ENCODE measurements at regions not wholly inside any gene's neighbourhood (a gene's known extent, or its start where the extent isn't known, plus 50 kb on each side); places are given as distances from the start of the nearest gene placed in this dataset.

GRCh38 chr3:104554425-104554824, 812.3 kb upstream of the ALCAM start:
- no peak overlapping the region for H3K4me3 Mint-ChIP-seq (ENCODE audit: unreplicated experiment)
- H3K27me3 Mint-ChIP-seq (ENCODE audit: unreplicated experiment), result no peaks in the 10 kb centered on the region
- DNase-seq, result no peak
- TF ChIP-seq, protein P1, sequence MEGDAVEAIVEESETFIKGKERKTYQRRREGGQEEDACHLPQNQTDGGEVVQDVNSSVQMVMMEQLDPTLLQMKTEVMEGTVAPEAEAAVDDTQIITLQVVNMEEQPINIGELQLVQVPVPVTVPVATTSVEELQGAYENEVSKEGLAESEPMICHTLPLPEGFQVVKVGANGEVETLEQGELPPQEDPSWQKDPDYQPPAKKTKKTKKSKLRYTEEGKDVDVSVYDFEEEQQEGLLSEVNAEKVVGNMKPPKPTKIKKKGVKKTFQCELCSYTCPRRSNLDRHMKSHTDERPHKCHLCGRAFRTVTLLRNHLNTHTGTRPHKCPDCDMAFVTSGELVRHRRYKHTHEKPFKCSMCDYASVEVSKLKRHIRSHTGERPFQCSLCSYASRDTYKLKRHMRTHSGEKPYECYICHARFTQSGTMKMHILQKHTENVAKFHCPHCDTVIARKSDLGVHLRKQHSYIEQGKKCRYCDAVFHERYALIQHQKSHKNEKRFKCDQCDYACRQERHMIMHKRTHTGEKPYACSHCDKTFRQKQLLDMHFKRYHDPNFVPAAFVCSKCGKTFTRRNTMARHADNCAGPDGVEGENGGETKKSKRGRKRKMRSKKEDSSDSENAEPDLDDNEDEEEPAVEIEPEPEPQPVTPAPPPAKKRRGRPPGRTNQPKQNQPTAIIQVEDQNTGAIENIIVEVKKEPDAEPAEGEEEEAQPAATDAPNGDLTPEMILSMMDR (IDR thresholded peaks at IDR 0.05; ENCODE audit: partially characterized antibody, unreplicated experiment), result no peak
- H3K4me1 Mint-ChIP-seq (ENCODE audit: low read depth, unreplicated experiment), result no peaks in the 10 kb centered on the region
- no peaks in the 10 kb centered on the region for H3K36me3 Mint-ChIP-seq (ENCODE audit: unreplicated experiment)
- H3K27ac Mint-ChIP-seq (ENCODE audit: unreplicated experiment), result no peak overlapping the region
- H3K9me3 Mint-ChIP-seq (ENCODE audit: unreplicated experiment), result no peaks in the 10 kb centered on the region

DNA sequence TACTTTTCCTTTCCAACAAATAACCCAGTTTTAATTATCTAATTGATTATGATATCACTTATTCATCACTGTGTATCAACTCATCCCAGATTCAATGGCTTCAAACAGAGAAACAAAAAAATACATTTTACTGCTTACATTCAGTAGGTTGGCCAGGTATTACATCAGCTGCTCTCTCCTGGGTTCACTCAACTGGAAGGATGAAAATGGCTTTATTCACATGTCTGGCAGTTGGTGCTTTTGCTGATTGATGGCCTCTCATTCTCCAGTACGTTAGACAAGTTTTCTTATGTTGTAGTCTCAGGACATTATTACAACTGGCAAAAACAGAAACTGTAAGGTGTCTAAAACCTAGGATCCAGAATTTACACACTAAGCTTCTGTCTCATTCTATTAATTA, 811.0 kb upstream of the ALCAM start:
- TF ChIP-seq, protein P1 (IDR thresholded peaks at IDR 0.05; ENCODE audit: partially characterized antibody, unreplicated experiment), result no peak
- Mint-ChIP-seq H3K27me3 (ENCODE audit: unreplicated experiment) (no peaks in the 10 kb centered on the region), H3K36me3 (ENCODE audit: unreplicated experiment) (no peaks in the 10 kb centered on the region), H3K27ac (ENCODE audit: unreplicated experiment) (no peak overlapping the region), H3K4me1 (ENCODE audit: low read depth, unreplicated experiment) (no peaks in the 10 kb centered on the region), H3K9me3 (ENCODE audit: unreplicated experiment) (no peaks in the 10 kb centered on the region), H3K4me3 (ENCODE audit: unreplicated experiment) (no peak overlapping the region)
- DNase-seq, result no peak

- no peak for DNase-seq
- H3K4me3 Mint-ChIP-seq (ENCODE audit: unreplicated experiment), result no peak overlapping the region
- H3K36me3 Mint-ChIP-seq (ENCODE audit: unreplicated experiment), result no peaks in the 10 kb centered on the region
- TF ChIP-seq, protein P1 (IDR thresholded peaks at IDR 0.05; ENCODE audit: partially characterized antibody, unreplicated experiment), result no peak
- H3K4me1 Mint-ChIP-seq (ENCODE audit: low read depth, unreplicated experiment), result no peaks in the 10 kb centered on the region
- no peaks in the 10 kb centered on the region for H3K9me3 Mint-ChIP-seq (ENCODE audit: unreplicated experiment)
- no peak overlapping the region for H3K27ac Mint-ChIP-seq (ENCODE audit: unreplicated experiment)
- H3K27me3 Mint-ChIP-seq (ENCODE audit: unreplicated experiment), result no peaks in the 10 kb centered on the region
Measured at GRCh38 chr3:104556372-104557078, 810.2 kb upstream of the ALCAM start.

DNA sequence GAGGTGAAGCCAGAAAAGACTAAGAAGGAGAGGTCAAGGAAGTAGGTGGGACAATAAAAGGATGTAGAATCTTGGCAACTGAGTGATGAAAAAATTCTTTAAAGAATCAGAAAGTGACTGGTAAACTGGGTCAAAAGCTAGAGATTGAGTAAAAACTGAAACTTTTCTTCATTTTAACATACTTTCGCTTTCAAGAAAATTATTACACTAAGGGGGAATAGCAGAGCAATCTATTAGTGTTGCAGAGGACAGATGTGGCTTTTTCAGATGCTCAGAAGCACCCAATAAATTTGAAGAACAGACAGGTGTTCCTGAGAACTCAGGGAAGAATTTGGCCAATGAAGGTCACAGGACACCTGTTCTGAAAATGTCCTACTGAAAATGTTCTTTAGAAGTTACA, 805.4 kb upstream of the ALCAM start:
- Mint-ChIP-seq H3K36me3 (ENCODE audit: unreplicated experiment) (no peaks in the 10 kb centered on the region), H3K9me3 (ENCODE audit: unreplicated experiment) (no peaks in the 10 kb centered on the region), H3K4me1 (ENCODE audit: low read depth, unreplicated experiment) (no peaks in the 10 kb centered on the region), H3K4me3 (ENCODE audit: unreplicated experiment) (no peak overlapping the region), H3K27me3 (ENCODE audit: unreplicated experiment) (no peaks in the 10 kb centered on the region), H3K27ac (ENCODE audit: unreplicated experiment) (no peak overlapping the region)
- TF ChIP-seq, protein P1 (IDR thresholded peaks at IDR 0.05; ENCODE audit: partially characterized antibody, unreplicated experiment), result no peak
- DNase-seq, result no peak

DNA sequence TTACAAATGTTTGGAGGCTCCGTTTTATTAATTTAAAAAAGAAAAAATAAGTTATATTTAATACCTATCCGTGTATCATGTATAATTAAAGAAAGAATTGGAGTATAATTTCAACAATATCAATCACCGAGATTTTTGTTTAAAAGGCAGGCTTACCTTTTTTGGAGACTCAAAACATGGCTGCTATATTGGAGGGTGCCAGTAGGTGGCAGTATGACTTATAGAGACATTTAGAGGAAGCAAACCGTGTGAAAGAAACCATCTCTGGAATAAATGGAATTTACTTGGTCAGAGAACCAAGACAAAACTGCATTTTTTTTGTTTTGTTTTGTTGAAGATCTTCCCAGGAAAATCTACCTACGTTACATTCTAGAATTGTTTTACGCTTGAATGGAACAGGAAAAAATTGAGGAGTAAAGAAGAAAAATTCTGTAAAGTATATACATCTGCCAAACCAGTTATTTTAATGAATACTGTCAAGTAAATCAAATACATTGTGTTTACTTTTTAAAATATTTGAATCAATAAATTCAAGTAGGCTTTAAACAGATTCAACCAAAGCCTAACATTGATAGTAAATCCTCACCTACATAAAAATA, 802.6 kb upstream of the ALCAM start:
- H3K27ac Mint-ChIP-seq (ENCODE audit: unreplicated experiment), result no peak overlapping the region
- TF ChIP-seq, protein P1 (IDR thresholded peaks at IDR 0.05; ENCODE audit: partially characterized antibody, unreplicated experiment), result peak; percentile 86
- DNase-seq, result peak; percentile 62
- no peaks in the 10 kb centered on the region for H3K4me1 Mint-ChIP-seq (ENCODE audit: low read depth, unreplicated experiment)
- no peak overlapping the region for H3K4me3 Mint-ChIP-seq (ENCODE audit: unreplicated experiment)
- no peaks in the 10 kb centered on the region for H3K36me3 Mint-ChIP-seq (ENCODE audit: unreplicated experiment)
- H3K27me3 Mint-ChIP-seq (ENCODE audit: unreplicated experiment), result no peaks in the 10 kb centered on the region
- no peaks in the 10 kb centered on the region for H3K9me3 Mint-ChIP-seq (ENCODE audit: unreplicated experiment)
